ENCODE measurements at regions not wholly inside any gene's neighbourhood (a gene's known extent, or its start where the extent isn't known, plus 50 kb on each side); places are given as distances from the start of the nearest gene placed in this dataset.

- TF ChIP-seq ZNF580 (tag by site-specific recombination; IDR thresholded peaks at IDR 0.05) (no peak), ZNF701 (tag by site-specific recombination; IDR thresholded peaks at IDR 0.05) (no peak), ZNF660 (tag by site-specific recombination; IDR thresholded peaks at IDR 0.05) (no peak), ZNF148 (tag by site-specific recombination; IDR thresholded peaks at IDR 0.05; ENCODE audit: borderline replicate concordance) (no peak), ZNF623 (tag by site-specific recombination; IDR thresholded peaks at IDR 0.05) (no peak)
Observed at GRCh38 chr11:104422324-104422944, 258.5 kb upstream of the PDGFD start (continued).

GRCh38 chr11:104410336-104410735 lies 246.4 kb upstream of the PDGFD start:
- ChIA-PET CTCF (no interaction called here), POLR2A (no interaction called here)
- no peak for TF ChIP-seq ZBTB48 (tag by site-specific recombination; IDR thresholded peaks at IDR 0.05)
- TF ChIP-seq EGR2 (tag by site-specific recombination; IDR thresholded peaks at IDR 0.05; ENCODE audit: low read depth), result no peak
- TF ChIP-seq ZNF658 (tag by site-specific recombination; IDR thresholded peaks at IDR 0.05), result no peak
- no peak for TF ChIP-seq ZNF324 (tag by site-specific recombination; IDR thresholded peaks at IDR 0.05)
- TF ChIP-seq ZNF221 (tag by site-specific recombination; IDR thresholded peaks at IDR 0.05; ENCODE audit: borderline replicate concordance), result no peak
- TF ChIP-seq ZNF548 (tag by site-specific recombination; IDR thresholded peaks at IDR 0.05), result no peak
- no peak for TF ChIP-seq ZNF76 (tag by site-specific recombination; IDR thresholded peaks at IDR 0.05; ENCODE audit: borderline replicate concordance, low read depth)
- TF ChIP-seq ZNF211 (tag by site-specific recombination; IDR thresholded peaks at IDR 0.05; ENCODE audit: low read depth), result no peak
- no peak for TF ChIP-seq ZNF654 (tag by site-specific recombination; IDR thresholded peaks at IDR 0.05; ENCODE audit: low read depth)
- no peak for TF ChIP-seq OVOL3 (tag by site-specific recombination; IDR thresholded peaks at IDR 0.05)
- no peak for TF ChIP-seq PRDM1 (tag by site-specific recombination; IDR thresholded peaks at IDR 0.05)
- no peak for TF ChIP-seq ZNF514 (tag by site-specific recombination; IDR thresholded peaks at IDR 0.05)
- TF ChIP-seq ZNF132 (tag by site-specific recombination; IDR thresholded peaks at IDR 0.05; ENCODE audit: borderline replicate concordance), result no peak
- no peak for TF ChIP-seq ZBTB7A (tag by site-specific recombination; IDR thresholded peaks at IDR 0.05; ENCODE audit: low read depth)
- TF ChIP-seq ZNF311 (tag by site-specific recombination; IDR thresholded peaks at IDR 0.05; ENCODE audit: borderline replicate concordance), result no peak
- no peak for TF ChIP-seq ZNF560 (tag by site-specific recombination; IDR thresholded peaks at IDR 0.05; ENCODE audit: borderline replicate concordance)
- no peak for TF ChIP-seq ZNF501 (tag by site-specific recombination; IDR thresholded peaks at IDR 0.05)

GRCh38 chr11:104408630-104409029 lies 244.7 kb upstream of the PDGFD start:
- no peaks in the 10 kb centered on the region for H3K36me3 ChIP-seq (ENCODE audit: control insufficient read depth in 2 of 2, insufficient read depth in 1 of 2, low read length in 2 of 2)
- H3K27ac ChIP-seq (ENCODE audit: extremely low read depth, low read depth, low read length), result no peak overlapping the region
- CTCF ChIA-PET, result no interaction called here
- no peaks in the 10 kb centered on the region for H3K4me1 ChIP-seq (ENCODE audit: control insufficient read depth, insufficient read depth, low read length)
- POLR2A ChIA-PET, result no interaction called here
- no peak overlapping the region for H3K4me3 ChIP-seq (ENCODE audit: low read depth, low read length)
- no peaks in the 10 kb centered on the region for H3K9me3 ChIP-seq (ENCODE audit: control insufficient read depth, insufficient read depth, low read depth, low read length)
- no peak for TF ChIP-seq ZNF48 (tag by site-specific recombination; IDR thresholded peaks at IDR 0.05)
- TF ChIP-seq ZNF18 (tag by site-specific recombination; IDR thresholded peaks at IDR 0.05), result no peak
- TF ChIP-seq ZNF629 (tag by site-specific recombination; IDR thresholded peaks at IDR 0.05), result no peak
- TF ChIP-seq HOXD13 (CRISPR knock-in tag; IDR thresholded peaks at IDR 0.05; ENCODE audit: borderline replicate concordance), result no peak
- no peak for TF ChIP-seq ZFP37 (tag by site-specific recombination; IDR thresholded peaks at IDR 0.05)
- no peak for TF ChIP-seq KLF8 (tag by site-specific recombination; IDR thresholded peaks at IDR 0.05)
- no peak for TF ChIP-seq ZNF311 (tag by site-specific recombination; IDR thresholded peaks at IDR 0.05; ENCODE audit: borderline replicate concordance)
- no peak for TF ChIP-seq GLIS1 (tag by site-specific recombination; IDR thresholded peaks at IDR 0.05)
- no peak for TF ChIP-seq ZBTB44 (tag by site-specific recombination; IDR thresholded peaks at IDR 0.05)
- TF ChIP-seq ZNF350 (tag by site-specific recombination; IDR thresholded peaks at IDR 0.05), result no peak
- no peak for TF ChIP-seq ZNF221 (tag by site-specific recombination; IDR thresholded peaks at IDR 0.05; ENCODE audit: borderline replicate concordance)

More at GRCh38 chr11:104410336-104410735, 246.4 kb upstream of the PDGFD start:
- Histone ChIP-seq H3K4me3 (ENCODE audit: low read depth, low read length) (no peak overlapping the region), H3K27ac (ENCODE audit: extremely low read depth, low read depth, low read length) (no peak overlapping the region), H3K9me3 (ENCODE audit: control insufficient read depth, insufficient read depth, low read depth, low read length) (no peaks in the 10 kb centered on the region), H3K4me1 (ENCODE audit: control insufficient read depth, insufficient read depth, low read length) (no peaks in the 10 kb centered on the region), H3K36me3 (ENCODE audit: control insufficient read depth in 2 of 2, insufficient read depth in 1 of 2, low read length in 2 of 2) (no peaks in the 10 kb centered on the region)

All from HEK293 (cell line).